ENCODE measurements at regions not wholly inside any gene's neighbourhood (a gene's known extent, or its start where the extent isn't known, plus 50 kb on each side); places are given as distances from the start of the nearest gene placed in this dataset.

- TF ChIP-seq CTCF (IDR thresholded peaks at IDR 0.05): no peak
- no peak for TF ChIP-seq POLR2A (IDR thresholded peaks at IDR 0.05)
These were observed 191.0 kb upstream of the NBEA start for GRCh38 chr13:34751044-34751443.

Data from testis (tissue), 2 donors.